Astrocyte (in vitro differentiated cells and primary cell): ENCODE measurements at regions not wholly inside any gene's neighbourhood (a gene's known extent, or its start where the extent isn't known, plus 50 kb on each side); places are given as distances from the start of the nearest gene placed in this dataset.

Experiments used
- DNase-seq: peaks from one replicate; pipeline ENCODE4 v3.0.0-alpha.2; 2010; ENCODE audit warnings: low read depth
- FAIRE-seq: peaks from 2 replicates; lab custom pipeline; 2011; peaks lifted over from hg19 to GRCh38; lab: Jason Lieb, UNC
- H2AFZ ChIP-seq: 2 replicates; pipeline ENCODE4 v1.6.0; 2012; ENCODE audit warnings: low read depth, low read length, inconsistent platforms
- H3K27ac ChIP-seq: 2 replicates; pipeline ENCODE4 v1.5.1; 2011; ENCODE audit warnings: low read depth, low read length, inconsistent platforms
- H3K27me3 ChIP-seq: 2 replicates; pipeline ENCODE4 v1.6.0; 2011; ENCODE audit warnings: low read length, inconsistent platforms; ENCODE audit not compliant: insufficient read depth
- H3K36me3 ChIP-seq: 2 replicates; pipeline ENCODE4 v1.5.1; 2011; ENCODE audit warnings: low read length, inconsistent platforms; ENCODE audit not compliant: insufficient read depth
- H3K4me1 ChIP-seq: 2 replicates; pipeline ENCODE4 v1.5.1; 2011; ENCODE audit warnings: low read length, inconsistent platforms; ENCODE audit not compliant: insufficient read depth
- H3K4me2 ChIP-seq: 2 replicates; pipeline ENCODE4 v1.6.0; 2012; ENCODE audit warnings: low read length, inconsistent platforms
- H3K4me3 ChIP-seq: 2 replicates; pipeline ENCODE4 v1.5.1; 2011; ENCODE audit warnings: low read depth, mild to moderate bottlenecking, low read length, inconsistent platforms; ENCODE audit not compliant: insufficient read depth
- H3K79me2 ChIP-seq: 2 replicates; pipeline ENCODE4 v1.6.0; 2012; ENCODE audit warnings: mild to moderate bottlenecking, low read length, inconsistent platforms; ENCODE audit not compliant: insufficient read depth
- H3K9ac ChIP-seq: 2 replicates; pipeline ENCODE4 v1.6.0; 2012; ENCODE audit warnings: mild to moderate bottlenecking, low read length, inconsistent platforms
- H3K9me3 ChIP-seq: 2 replicates; pipeline ENCODE4 v1.5.1; 2012; ENCODE audit warnings: low read depth, mild to moderate bottlenecking, low read length, inconsistent platforms; ENCODE audit not compliant: insufficient read depth
- H4K20me1 ChIP-seq: 2 replicates; pipeline ENCODE4 v1.6.0; 2012; ENCODE audit warnings: low read length, inconsistent platforms; ENCODE audit not compliant: insufficient read depth
- H3K27ac Mint-ChIP-seq: one replicate; pipeline ENCODE4 v1.8.0; 2021; ENCODE audit warnings: mild to moderate bottlenecking, mixed read lengths; ENCODE audit not compliant: unreplicated experiment
- H3K27me3 Mint-ChIP-seq: one replicate; pipeline ENCODE4 v1.8.0; 2021; ENCODE audit warnings: low read depth, mixed read lengths; ENCODE audit not compliant: unreplicated experiment
- H3K36me3 Mint-ChIP-seq: one replicate; pipeline ENCODE4 v1.8.0; 2021; ENCODE audit warnings: low read depth, mixed read lengths; ENCODE audit not compliant: unreplicated experiment
- H3K4me1 Mint-ChIP-seq: one replicate; pipeline ENCODE4 v1.8.0; 2021; ENCODE audit warnings: low read depth, mixed read lengths; ENCODE audit not compliant: unreplicated experiment
- H3K4me3 Mint-ChIP-seq: one replicate; pipeline ENCODE4 v1.8.0; 2021; ENCODE audit warnings: mild to moderate bottlenecking, moderate library complexity, mixed read lengths; ENCODE audit not compliant: unreplicated experiment
- H3K9me3 Mint-ChIP-seq: one replicate; pipeline ENCODE4 v1.8.0; 2021; ENCODE audit warnings: mild to moderate bottlenecking, mixed read lengths; ENCODE audit not compliant: unreplicated experiment
- CTCF ChIP-seq: IDR thresholded peaks from 2 replicates; pipeline ENCODE4 v1.5.1; 2011; ENCODE audit warnings: low read depth, mild to moderate bottlenecking, inconsistent platforms, low read length, moderate library complexity; ENCODE audit not compliant: insufficient read depth
- EZH2 ChIP-seq: IDR thresholded peaks from 2 replicates; pipeline ENCODE4 v1.6.1; 2012; ENCODE audit warnings: mild to moderate bottlenecking, low read length, inconsistent platforms; ENCODE audit not compliant: insufficient read depth

- peaks cover 16% of the 10 kb centered on the region for H3K9me3 Mint-ChIP-seq
- peaks cover 11% of the 10 kb centered on the region for H3K27me3 Mint-ChIP-seq
- no peak overlapping the region for H3K27ac Mint-ChIP-seq
- Histone ChIP-seq H4K20me1 (no peaks in the 10 kb centered on the region), H3K27me3 (no peaks in the 10 kb centered on the region), H2AFZ (no peak overlapping the region), H3K4me1 (no peaks in the 10 kb centered on the region), H3K9me3 (peaks cover 5% of the 10 kb centered on the region), H3K79me2 (no peaks in the 10 kb centered on the region), H3K4me3 (no peak overlapping the region), H3K4me2 (no peak overlapping the region), H3K36me3 (no peaks in the 10 kb centered on the region), H3K27ac (no peak overlapping the region), H3K9ac (no peak overlapping the region)
- DNase-seq (no peak), FAIRE-seq (no peak)
- no peak for TF ChIP-seq EZH2
- TF ChIP-seq CTCF, result no peak
- no peaks in the 10 kb centered on the region for H3K36me3 Mint-ChIP-seq
- no peak overlapping the region for H3K4me3 Mint-ChIP-seq
- H3K4me1 Mint-ChIP-seq, result no peaks in the 10 kb centered on the region
Measured at GRCh38 chr19:28615546-28615916, 597.4 kb downstream of the UQCRFS1 start.

- H3K27me3 ChIP-seq, result no peaks in the 10 kb centered on the region
Measured at GRCh38 chr19:28614634-28615545, 598.1 kb downstream of the UQCRFS1 start.

More at GRCh38 chr19:28614634-28615545, 598.1 kb downstream of the UQCRFS1 start:
- Mint-ChIP-seq H3K4me1 (no peaks in the 10 kb centered on the region), H3K9me3 (peaks cover 16% of the 10 kb centered on the region), H3K36me3 (no peaks in the 10 kb centered on the region), H3K27me3 (peaks cover 8% of the 10 kb centered on the region), H3K4me3 (no peak overlapping the region), H3K27ac (no peak overlapping the region)
- Histone ChIP-seq H3K9me3 (peaks cover 5% of the 10 kb centered on the region), H3K4me3 (no peak overlapping the region), H3K36me3 (no peaks in the 10 kb centered on the region), H3K79me2 (no peaks in the 10 kb centered on the region), H3K4me2 (no peak overlapping the region), H3K27ac (no peak overlapping the region), H3K9ac (no peak overlapping the region), H2AFZ (no peak overlapping the region), H4K20me1 (no peaks in the 10 kb centered on the region), H3K4me1 (no peaks in the 10 kb centered on the region)
- TF ChIP-seq EZH2 (no peak), CTCF (no peak)
- FAIRE-seq, result no peak
- DNase-seq, result no peak
